NCI-H146 treated with DMSO at 0.1 percent for 48 hours (cell line): ENCODE measurements at regions not wholly inside any gene's neighbourhood (a gene's known extent, or its start where the extent isn't known, plus 50 kb on each side); places are given as distances from the start of the nearest gene placed in this dataset.

Experiments used
- DNase-seq: peaks from one replicate; lab custom pipeline; 2025; ENCODE audit not compliant: unreplicated experiment; lab: John Stamatoyannopoulos, UW

DNA sequence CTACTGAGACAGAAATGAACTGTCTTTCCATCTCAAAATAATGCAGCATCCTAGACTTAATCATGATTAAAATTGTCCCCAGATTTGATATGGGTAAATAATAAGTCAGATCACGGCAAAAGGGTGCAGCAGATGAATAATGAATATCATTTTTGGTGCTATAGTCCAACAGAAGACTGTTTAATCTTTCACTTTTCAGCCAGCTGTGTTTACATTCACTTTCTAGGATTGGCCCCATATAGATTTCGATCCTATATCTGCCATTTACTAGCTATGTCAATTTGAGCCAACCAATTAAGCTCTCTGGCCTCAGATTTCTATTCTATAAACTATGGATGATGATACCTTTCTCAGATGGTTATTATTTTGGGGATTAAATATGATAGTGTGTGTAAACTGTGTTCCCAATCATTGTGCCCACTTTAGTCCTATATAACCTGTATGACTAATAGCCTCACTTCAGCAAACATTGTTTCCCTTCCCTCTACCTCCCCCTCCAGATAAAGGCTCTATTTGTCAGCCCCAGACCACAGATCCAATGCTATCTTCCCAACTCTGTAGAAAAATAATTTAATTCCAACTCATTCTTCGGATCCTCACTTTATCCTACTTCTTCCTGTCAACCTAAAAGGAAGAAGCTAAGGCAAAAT is 53.6 kb upstream of the NT5E start:
- DNase-seq, result no peak

- no peak for DNase-seq
These were observed 54.1 kb upstream of the NT5E start for GRCh38 chr6:85395746-85396145.

DNA sequence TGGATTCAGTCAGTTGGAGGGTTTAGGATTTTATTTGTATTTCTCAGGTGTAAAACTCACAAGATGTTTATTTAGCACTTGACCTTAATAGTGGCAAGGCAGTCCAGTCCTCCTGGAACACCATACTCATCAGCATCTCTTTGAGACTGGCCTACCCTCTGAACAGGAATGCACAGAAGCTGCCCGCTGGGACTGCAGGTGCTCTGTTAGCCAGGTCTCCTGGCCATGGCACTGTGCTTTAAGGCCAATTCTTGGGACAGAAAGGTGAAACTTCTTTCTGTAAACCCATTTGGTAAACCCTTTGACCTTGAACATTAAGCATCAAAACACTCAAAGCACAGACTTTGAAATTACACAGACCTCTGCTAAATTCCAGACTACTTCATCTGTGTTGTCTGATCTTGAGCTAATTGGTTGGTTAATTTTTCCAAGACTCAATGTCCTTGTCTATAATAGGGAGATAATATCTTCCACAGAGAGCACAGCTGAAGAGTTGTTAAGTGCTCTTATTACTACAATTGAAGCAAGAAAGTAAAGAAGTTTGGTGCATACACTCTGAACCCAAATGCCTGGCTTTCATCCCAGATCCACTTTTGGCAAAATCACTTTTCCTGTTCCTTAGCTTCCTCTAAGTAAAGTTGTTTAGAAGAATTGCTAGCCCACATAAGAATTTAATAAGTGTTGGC is 54.9 kb upstream of the NT5E start:
- no peak for DNase-seq

DNA sequence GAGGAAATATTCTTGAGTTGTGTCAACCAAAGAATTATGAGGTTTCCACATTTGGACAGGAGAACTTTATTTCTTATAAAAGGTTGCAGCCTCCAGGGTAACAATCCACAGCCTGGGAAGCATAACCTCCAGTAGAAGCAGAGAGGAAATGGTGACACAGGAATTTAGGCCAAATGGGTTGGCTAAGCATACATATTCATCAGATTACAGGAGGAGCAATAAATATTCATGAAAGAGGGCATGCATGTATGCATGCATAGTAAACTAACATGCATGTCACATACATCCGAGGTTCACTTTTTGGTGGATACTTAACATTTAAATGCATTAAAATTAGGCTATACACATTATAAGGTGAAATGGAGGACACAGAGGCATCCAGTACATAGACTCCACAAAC is 55.7 kb upstream of the NT5E start:
- DNase-seq, result no peak

- no peak for DNase-seq
These were observed 57.5 kb upstream of the NT5E start for GRCh38 chr6:85392379-85392778.

DNA sequence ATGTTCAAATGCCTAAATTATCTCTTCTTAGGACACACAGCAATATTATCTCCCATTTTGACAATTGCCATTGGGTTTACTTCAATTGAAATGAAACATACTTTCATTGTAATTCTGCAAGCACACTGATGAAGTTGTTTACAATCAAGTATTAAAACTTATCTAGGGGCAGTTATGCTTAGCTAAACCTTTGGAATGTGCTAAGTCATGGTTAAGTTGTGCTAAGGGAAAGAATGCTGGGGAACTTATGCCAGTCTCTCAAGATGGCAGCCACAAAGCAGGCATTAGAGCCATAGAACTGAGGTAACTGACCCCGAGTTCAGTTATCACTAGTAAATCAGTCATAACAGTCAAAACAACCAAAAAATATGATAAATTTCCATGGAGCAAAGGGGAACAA is 59.1 kb upstream of the NT5E start:
- no peak for DNase-seq

DNA sequence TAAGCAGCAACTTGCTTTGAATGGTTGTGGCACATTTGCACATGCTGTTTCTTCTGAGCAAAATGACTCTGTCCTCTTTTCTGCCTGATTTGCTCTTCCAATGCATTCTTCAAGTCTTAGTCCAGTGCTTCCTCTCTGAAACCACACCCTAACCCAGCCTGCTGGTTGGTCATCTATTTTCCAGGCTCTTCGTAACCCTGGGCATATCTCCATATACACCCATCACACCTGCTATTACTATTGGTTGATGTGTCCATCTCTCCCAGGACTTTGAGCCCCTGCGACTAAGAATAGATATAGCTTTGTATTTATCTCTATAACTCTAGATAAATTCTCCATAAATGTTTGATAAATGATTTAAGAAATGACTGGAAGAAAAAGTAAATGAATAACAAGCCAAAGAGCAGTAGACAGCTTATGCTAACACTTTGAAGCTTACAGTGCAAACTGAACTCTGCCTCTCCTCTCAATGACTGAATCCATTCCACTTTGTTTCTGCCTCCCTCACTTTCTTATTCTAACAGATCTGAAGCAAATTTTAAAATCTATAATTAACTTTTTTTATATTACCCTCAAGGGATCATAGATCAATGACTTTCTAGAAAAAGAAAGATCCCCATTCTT is 59.7 kb upstream of the NT5E start:
- DNase-seq, result no peak

DNA sequence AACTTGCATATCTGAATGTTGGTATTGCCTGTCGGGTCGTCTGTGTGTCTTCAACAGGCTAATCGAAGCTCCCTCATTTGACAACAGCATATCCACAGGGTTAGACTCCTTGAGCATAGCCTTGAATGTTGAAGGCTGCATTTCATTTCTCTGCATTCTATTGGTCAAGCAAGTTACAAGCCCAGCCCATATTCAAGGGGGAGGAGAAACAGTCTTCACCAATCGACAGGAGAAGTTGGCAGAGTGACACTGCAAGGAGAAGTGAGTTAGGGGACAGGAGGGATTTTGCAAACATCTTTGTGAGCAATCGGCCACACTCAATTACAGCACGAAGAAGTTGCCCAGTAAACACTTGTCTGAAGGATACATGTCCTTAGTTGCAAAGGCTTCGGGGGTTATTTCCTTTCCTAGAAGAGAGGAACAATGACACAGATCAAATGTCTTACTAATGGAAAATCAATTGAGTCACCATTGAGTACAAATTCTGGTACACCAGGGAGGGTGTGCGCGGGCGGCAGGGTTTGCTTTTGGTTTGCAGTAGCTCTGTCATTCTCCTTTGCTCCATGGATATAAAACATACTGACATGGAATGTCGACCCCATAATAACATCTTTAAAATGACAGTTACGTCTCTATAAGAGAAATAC is 60.6 kb upstream of the NT5E start:
- DNase-seq, result no peak

- DNase-seq, result no peak
These were observed 61.4 kb upstream of the NT5E start for GRCh38 chr6:85388531-85388930.

DNA sequence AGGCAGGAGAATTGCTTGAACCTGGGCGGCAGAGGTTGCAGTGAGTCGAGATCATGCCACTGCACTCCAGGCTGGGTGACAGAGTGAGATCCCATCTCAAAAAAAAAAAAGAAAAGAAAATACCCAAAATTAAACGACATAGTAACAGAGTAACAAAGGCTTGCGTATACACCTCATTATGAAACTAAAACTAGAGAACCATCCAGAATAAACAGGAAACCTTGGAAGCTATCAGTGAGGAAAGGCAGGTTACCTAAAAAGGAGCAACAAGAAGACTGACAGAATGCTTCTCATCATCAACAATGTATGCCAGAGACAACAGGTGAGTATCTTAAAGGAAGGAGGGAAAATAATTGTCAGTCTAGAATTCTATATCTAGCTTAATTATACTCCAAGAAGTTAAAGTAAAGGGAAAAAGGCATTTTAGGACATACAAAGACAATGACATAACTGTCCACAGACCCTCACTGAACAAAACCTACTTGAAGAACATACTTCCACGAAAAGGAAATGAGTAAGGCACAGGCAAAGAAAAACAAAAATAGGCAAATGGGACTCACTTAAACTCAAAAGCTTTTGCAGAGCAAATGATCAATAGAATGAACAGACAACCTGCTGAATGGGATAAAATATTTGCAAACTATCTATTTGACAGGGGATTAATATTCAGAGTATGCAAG is 64.1 kb upstream of the NT5E start:
- DNase-seq, result no peak

- no peak for DNase-seq
These were observed 66.8 kb upstream of the NT5E start for GRCh38 chr6:85383042-85383441.

DNA sequence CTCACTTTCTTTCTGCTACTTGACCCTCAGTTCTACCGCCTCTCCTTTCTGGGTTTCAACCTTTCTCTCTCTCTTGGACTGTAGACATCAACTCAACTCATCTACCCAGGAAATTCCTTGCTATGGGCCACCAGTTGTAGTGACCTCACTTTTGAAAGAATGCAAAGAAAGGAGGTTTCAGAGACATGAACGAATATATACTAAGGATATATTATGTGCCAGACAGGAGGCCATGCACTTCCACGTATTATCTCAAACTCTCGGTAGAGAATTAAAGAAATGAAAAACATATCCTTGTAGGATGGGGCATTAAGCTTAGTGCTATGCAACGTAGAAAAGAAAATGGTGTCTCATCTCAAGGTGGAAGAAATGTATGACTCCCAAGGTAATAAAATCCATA is 67.3 kb upstream of the NT5E start:
- DNase-seq, result no peak

GRCh38 chr6:85372915-85373270 is 77.0 kb upstream of the NT5E start:
- no peak for DNase-seq

DNA sequence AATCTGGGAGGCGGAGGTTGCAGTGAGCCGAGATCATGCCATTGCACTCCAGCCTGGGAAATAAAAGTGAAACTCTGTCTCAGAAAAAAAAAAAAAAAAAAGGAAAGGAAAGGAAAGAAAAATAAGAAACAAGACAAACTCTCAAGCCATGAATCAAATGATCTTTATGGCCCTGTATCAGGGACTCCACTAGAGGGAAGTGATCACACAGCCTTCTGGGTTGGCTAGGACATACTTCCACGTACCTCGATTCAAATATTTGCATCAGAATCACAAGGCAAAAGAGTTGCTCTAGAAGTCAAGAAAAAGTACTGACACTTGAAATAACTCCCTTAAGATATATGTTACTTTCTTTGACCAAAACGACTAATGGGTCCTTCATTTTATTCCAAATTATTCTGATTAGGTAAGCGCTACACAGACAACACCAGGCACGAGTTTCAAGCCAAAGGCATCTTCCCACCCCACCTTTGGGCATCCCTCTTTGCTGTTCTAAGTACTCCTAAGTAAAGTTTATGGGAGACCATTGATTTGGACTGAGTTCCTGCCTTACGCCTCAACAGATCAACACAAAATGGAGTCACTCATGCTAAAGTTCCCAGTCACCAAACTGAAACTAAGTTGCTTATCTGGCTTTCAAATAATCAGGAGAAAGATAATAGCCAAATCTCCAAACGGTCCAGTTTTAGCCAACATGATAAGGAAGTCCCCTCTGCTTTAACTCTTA is 77.5 kb upstream of the NT5E start:
- DNase-seq, result no peak

DNA sequence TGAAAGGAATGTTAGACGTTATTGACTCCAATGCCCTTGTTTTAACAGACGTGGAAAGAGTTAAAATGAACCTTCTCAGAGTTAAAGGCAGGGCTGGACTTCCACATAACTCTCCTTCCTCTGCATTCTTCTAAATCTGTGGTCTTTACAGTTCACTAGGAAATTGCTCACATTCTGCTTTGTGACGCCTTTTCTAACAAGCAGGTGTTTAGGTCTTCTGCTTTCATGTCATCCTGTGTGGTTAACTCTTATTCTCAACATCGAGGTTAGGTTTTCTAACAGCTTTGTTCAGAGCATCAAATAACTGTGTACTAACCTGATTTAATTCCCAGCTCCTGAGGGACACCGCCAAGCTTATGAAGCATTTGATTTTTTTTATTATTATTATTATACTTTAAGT is 81.3 kb upstream of the NT5E start:
- no peak for DNase-seq

DNA sequence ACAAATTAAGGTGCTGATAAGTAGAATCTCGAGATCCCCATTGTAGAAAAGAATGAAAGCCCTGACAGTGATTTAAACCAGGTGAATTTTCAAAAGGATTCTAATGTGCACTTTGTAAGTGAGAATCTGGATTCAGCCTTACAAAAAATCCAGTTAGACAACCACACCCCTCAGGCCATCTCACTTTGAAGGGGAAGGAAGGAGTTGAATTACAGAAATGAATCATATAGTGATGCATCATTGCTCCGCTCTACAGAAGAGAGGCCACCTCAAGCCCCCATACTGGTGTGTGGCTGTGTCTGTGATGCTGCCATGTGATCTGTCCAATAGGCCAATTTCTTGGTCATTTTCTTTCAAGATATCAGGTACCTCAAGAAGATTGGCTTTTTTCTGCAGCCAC is 85.5 kb upstream of the NT5E start:
- no peak for DNase-seq

DNA sequence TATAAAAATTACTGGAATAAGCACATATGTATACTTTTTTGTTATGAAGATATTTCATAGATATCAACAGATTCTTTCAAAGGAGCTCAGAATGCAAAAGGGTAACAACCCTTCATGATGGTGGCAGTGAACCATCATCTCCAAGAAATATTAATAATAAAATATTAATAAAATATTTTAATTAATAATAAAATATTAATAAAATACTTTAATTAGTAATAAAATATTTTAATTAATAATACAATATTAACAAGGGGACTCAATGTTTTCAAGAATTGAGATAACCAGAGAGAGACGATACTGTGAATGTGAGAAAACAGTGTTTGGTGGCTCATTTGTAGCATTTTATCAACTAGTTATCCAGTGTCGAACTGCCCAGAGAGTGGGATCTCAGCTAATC is 86.0 kb upstream of the NT5E start:
- no peak for DNase-seq

DNA sequence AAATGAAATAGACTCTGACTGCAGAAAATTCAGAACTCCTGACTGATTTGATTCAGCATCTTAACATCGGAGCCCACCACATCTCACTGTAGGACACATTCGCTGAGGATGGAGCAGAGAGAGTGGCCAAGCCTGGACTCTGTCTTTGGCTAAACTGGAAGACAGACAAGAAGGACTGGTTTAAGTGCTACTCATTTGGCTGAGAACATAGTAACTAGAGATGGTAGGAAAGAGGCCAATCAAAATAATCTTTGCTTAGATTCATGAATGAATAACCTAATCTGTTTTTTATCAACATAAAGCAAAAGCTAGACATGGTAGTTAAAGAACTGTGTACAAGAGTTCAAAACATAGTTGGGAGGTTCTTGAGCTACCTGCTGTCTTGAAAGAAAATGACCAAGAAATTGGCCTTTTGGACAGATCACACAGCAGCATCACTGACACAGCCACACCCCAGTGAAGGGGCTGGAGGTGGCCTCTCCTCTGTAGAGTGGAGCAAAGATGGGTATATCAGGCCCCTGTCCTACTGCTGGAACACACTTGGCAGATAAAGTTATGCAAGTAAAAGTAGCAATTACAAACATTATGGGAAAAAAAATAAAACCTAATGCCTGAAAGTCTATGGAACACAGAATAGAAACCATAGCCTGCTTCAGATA is 87.1 kb upstream of the NT5E start:
- no peak for DNase-seq

DNA sequence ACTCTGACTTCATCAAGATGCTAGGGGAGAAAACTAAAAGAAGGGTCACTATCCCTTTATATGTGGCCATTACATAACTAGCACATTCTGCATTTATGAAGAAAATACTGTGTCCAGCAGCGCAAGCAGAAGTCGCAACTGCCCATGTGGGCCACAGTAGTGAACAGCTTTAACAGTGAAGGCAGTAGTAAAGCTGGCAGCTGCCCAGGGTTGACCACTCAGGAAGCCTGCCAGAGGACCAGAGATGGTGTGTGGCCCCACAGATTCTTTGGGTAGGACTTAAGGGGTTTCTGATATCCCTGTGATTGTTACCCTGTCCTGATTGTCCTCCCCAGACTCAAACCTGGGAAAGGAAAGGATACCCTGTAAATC is 88.3 kb upstream of the NT5E start:
- no peak for DNase-seq

DNA sequence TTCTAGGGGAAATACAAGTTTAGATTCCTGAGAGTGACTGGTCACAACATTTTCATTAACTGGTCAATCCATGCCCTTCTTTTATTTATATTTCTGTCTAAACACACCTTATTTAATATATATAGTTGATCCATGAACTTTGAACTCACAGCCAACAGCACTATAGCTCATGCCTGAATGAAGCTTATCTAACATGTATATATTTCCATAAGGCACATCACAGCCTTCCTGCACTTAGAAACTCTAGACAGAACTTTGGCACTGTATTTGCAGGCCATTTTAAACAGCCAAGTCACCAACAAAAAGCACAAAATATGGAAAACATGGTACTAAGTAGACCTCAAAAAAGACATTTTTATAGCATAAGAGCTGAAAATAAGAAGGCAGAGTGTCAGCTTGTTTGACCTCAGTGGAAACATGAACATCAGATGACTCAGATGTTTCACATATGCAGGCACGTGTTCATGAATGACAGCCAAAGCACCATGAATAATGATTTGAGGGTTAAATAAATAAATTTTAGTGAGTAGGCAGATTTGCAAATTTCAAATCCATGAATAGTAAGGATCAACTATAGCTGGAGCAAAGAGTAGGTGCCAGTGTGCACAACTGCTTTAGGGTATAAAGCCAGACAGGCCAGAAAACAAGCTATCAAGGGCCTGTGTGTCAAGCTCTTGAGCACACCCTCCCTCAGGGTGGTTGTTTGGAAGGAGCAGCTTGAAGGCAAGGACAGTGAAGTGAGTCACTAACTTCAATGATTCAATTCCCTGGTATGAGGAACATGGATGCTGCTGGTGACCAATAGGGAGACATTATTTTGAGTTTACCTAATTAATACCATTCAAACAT is 88.9 kb upstream of the NT5E start:
- DNase-seq, result no peak
